H9 (cell line): ENCODE measurements at regions not wholly inside any gene's neighbourhood (a gene's known extent, or its start where the extent isn't known, plus 50 kb on each side); places are given as distances from the start of the nearest gene placed in this dataset.

Source experiments
- DNase-seq: peaks from one replicate; pipeline ENCODE4 v3.0.0-alpha.2; 2017
- H2AFZ ChIP-seq: one replicate; pipeline ENCODE4 v1.6.1; 2013; ENCODE audit warnings: mild to moderate bottlenecking, low read length, control low read depth, moderate library complexity
- H2AK5ac ChIP-seq: 2 replicates; pipeline ENCODE4 v1.6.1; 2013; ENCODE audit warnings: low read length, control low read depth, mixed read lengths; ENCODE audit not compliant: insufficient read length
- H2BK120ac ChIP-seq: one replicate; pipeline ENCODE4 v1.6.1; 2013; ENCODE audit warnings: low read depth, mild to moderate bottlenecking, low read length, control low read depth, inconsistent platforms; ENCODE audit not compliant: poor library complexity, severe bottlenecking
- H2BK12ac ChIP-seq: 2 replicates; pipeline ENCODE4 v1.6.1; 2013; ENCODE audit warnings: low read length, control low read depth, mixed read lengths, low read depth; ENCODE audit not compliant: insufficient read length
- H2BK15ac ChIP-seq: 2 replicates; pipeline ENCODE4 v1.6.1; 2013; ENCODE audit warnings: low read depth, low read length, control low read depth
- H2BK20ac ChIP-seq: one replicate; pipeline ENCODE4 v1.6.1; 2013; ENCODE audit warnings: low read depth, mild to moderate bottlenecking, low read length, control low read depth, inconsistent platforms; ENCODE audit not compliant: poor library complexity, severe bottlenecking
- H2BK5ac ChIP-seq: 2 replicates; pipeline ENCODE4 v1.6.1; 2013; ENCODE audit warnings: low read length, control low read depth, mixed read lengths; ENCODE audit not compliant: insufficient read length
- H3K14ac ChIP-seq: 2 replicates; pipeline ENCODE4 v1.6.1; 2013; ENCODE audit warnings: low read length, control low read depth; ENCODE audit not compliant: insufficient read depth
- H3K18ac ChIP-seq: 2 replicates; pipeline ENCODE4 v1.6.1; 2013; ENCODE audit warnings: low read depth, mild to moderate bottlenecking, mixed read lengths, low read length, control low read depth; ENCODE audit not compliant: insufficient read length
- H3K23ac ChIP-seq: 2 replicates; pipeline ENCODE4 v1.6.1; 2013; ENCODE audit warnings: low read length, control low read depth, mixed read lengths, low read depth; ENCODE audit not compliant: insufficient read length
- H3K23me2 ChIP-seq: 2 replicates; pipeline ENCODE4 v1.6.1; 2013; ENCODE audit warnings: low read depth, mild to moderate bottlenecking, mixed read lengths, low read length, control low read depth; ENCODE audit not compliant: insufficient read length, poor library complexity, severe bottlenecking
- H3K27ac ChIP-seq: 2 replicates; pipeline ENCODE4 v1.5.1; 2013; ENCODE audit warnings: low read length, control low read depth, mixed read lengths, low read depth; ENCODE audit not compliant: insufficient read length
- H3K27me3 ChIP-seq: 2 replicates; pipeline ENCODE4 v1.6.1; 2013; ENCODE audit warnings: low read length, control low read depth, inconsistent platforms; ENCODE audit not compliant: insufficient read depth
- H3K4ac ChIP-seq: 2 replicates; pipeline ENCODE4 v1.6.1; 2013; ENCODE audit warnings: low read depth, mild to moderate bottlenecking, control low read depth, inconsistent platforms, low read length, moderate library complexity
- H3K4me1 ChIP-seq: 2 replicates; pipeline ENCODE4 v1.6.1; 2013; ENCODE audit warnings: low read length, control low read depth, inconsistent platforms; ENCODE audit not compliant: insufficient read depth
- H3K4me2 ChIP-seq: 2 replicates; pipeline ENCODE4 v1.6.1; 2013; ENCODE audit warnings: low read length, control low read depth, mixed read lengths; ENCODE audit not compliant: insufficient read length, insufficient read depth
- H3K56ac ChIP-seq: 2 replicates; pipeline ENCODE4 v1.6.1; 2013; ENCODE audit warnings: low read depth, mild to moderate bottlenecking, mixed read lengths, low read length, control low read depth; ENCODE audit not compliant: insufficient read length
- H3K79me1 ChIP-seq: 2 replicates; pipeline ENCODE4 v1.6.1; 2013; ENCODE audit warnings: low read depth, mild to moderate bottlenecking, moderate library complexity, low read length, control low read depth, inconsistent platforms; ENCODE audit not compliant: insufficient read depth, poor library complexity, severe bottlenecking
- H3K79me2 ChIP-seq: 2 replicates; pipeline ENCODE4 v1.6.1; 2013; ENCODE audit warnings: low read length, control low read depth, inconsistent platforms; ENCODE audit not compliant: insufficient read depth
- H3K9ac ChIP-seq: 2 replicates; pipeline ENCODE4 v1.6.1; 2013; ENCODE audit warnings: low read length, control low read depth, mixed read lengths; ENCODE audit not compliant: insufficient read length; ENCODE audit errors: extremely low read depth
- H3K9me3 ChIP-seq: one replicate; pipeline ENCODE4 v1.6.1; 2013; ENCODE audit warnings: low read depth, low read length, inconsistent platforms; ENCODE audit not compliant: control insufficient read depth
- H3T11ph ChIP-seq: one replicate; pipeline ENCODE4 v1.6.1; 2013; ENCODE audit warnings: mild to moderate bottlenecking, low read length, control low read depth, inconsistent platforms
- H4K20me1 ChIP-seq: one replicate; pipeline ENCODE4 v1.6.1; 2013; ENCODE audit not compliant: control insufficient read depth, insufficient read length, insufficient read depth
- H4K5ac ChIP-seq: 2 replicates; pipeline ENCODE4 v1.6.1; 2013; ENCODE audit warnings: low read depth, mild to moderate bottlenecking, mixed read lengths, low read length, control low read depth; ENCODE audit not compliant: insufficient read length
- H4K8ac ChIP-seq: replicated peaks from 2 replicates; pipeline ENCODE4 v1.6.1; 2013; ENCODE audit warnings: low read length, control low read depth, mixed read lengths, low read depth; ENCODE audit not compliant: insufficient read length
- H4K91ac ChIP-seq: 2 replicates; pipeline ENCODE4 v1.6.1; 2013; ENCODE audit warnings: low read depth, mild to moderate bottlenecking, moderate library complexity, mixed read lengths, low read length, control low read depth; ENCODE audit not compliant: insufficient read length
- H3K27ac Mint-ChIP-seq, 3 experiments: 2 replicates in 2 of 3; 3 replicates in 1 of 3; pipeline ENCODE4 v1.8.0; 2020 to 2021; ENCODE audit warnings: mixed read lengths in 3 of 3, mild to moderate bottlenecking in 1 of 3, moderate library complexity in 1 of 3
- H3K27me3 Mint-ChIP-seq: 2 replicates; pipeline ENCODE4 v1.8.0; 2021; ENCODE audit warnings: low read depth, mild to moderate bottlenecking, moderate library complexity, mixed read lengths
- H3K36me3 Mint-ChIP-seq, 3 experiments: 2 replicates in 2 of 3; 3 replicates in 1 of 3; pipeline ENCODE4 v1.8.0; 2020 to 2021; ENCODE audit warnings: low read depth in 3 of 3, mixed read lengths in 3 of 3; ENCODE audit not compliant: insufficient read depth in 1 of 3
- H3K4me1 Mint-ChIP-seq, 2 experiments: 2 replicates each; pipeline ENCODE4 v1.8.0; 2020; ENCODE audit warnings: mixed read lengths in 2 of 2
- H3K4me3 Mint-ChIP-seq, 2 experiments: 2 replicates in 1 of 2; 3 replicates in 1 of 2; pipeline ENCODE4 v1.8.0; 2020 to 2021; ENCODE audit warnings: mild to moderate bottlenecking in 2 of 2, mixed read lengths in 2 of 2, moderate library complexity in 1 of 2
- H3K9me3 Mint-ChIP-seq, 2 experiments: 2 replicates in 1 of 2; 3 replicates in 1 of 2; pipeline ENCODE4 v1.8.0; 2020; ENCODE audit warnings: mild to moderate bottlenecking in 2 of 2, mixed read lengths in 2 of 2, moderate library complexity in 1 of 2
- WGBS: extraction: QIAGEN DNeasy Blood & Tissue Kit; methylation state at CpG from one replicate; pipeline ENCODE4 v1.1.7; 2013; ENCODE audit warnings: missing lambda C conversion rate, low lambda C conversion rate, mixed read lengths; ENCODE audit not compliant: insufficient read length; ENCODE audit errors: extremely low coverage; 5-methylcytosine and 5-hydroxymethylcytosine counted together
- TF ChIP-seq, protein P1 (sequence below): fragments of 200-600 bp; sonication (generic); conservative IDR thresholded peaks from 3 replicates; pipeline ENCODE4 v1.8.0; 2021; ENCODE audit warnings: antibody characterized with exemption, mild to moderate bottlenecking

DNA sequence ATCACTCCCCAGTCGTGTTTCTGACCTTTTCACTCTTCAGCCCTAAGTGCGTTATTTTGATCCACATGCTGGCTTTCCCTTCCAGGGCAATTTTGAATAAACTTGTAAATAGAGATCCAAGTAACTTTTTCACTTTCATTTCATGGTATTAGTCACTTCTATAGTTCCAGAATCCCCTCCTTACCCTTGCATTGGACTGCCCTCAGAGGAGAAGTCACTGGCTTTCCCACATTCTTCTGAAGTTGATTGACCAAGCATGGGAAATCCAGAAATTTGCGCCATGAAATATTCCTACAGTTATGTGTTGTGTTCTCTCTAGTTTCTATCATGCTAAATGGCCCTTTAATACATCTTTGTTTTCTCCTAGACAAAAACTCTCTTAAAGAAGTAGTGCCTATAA lies 177.3 kb upstream of the GORAB start:
- no peak overlapping the region; a peak in 2 of 7 replicates for H3K27ac Mint-ChIP-seq
- H3K9me3 ChIP-seq, result no peaks in the 10 kb centered on the region
- no peaks in the 10 kb centered on the region for H3K79me2 ChIP-seq
- H3K23me2 ChIP-seq, result no peaks in the 10 kb centered on the region
- H3K4me1 ChIP-seq, result no peaks in the 10 kb centered on the region
- H3K4me2 ChIP-seq, result no peak overlapping the region
- H3K18ac ChIP-seq, result no peak overlapping the region
- H3K4me1 Mint-ChIP-seq, result no peaks in the 10 kb centered on the region
- no peak overlapping the region for H3K9ac ChIP-seq
- H2AFZ ChIP-seq, result no peak overlapping the region
- no peak overlapping the region for H4K5ac ChIP-seq
- no peak overlapping the region for H2BK5ac ChIP-seq
- no peak overlapping the region for H3K14ac ChIP-seq
- DNase-seq, result no peak
- no CpG with 5 or more reads among the region's 3 CpGs for WGBS
- TF ChIP-seq, protein P1, sequence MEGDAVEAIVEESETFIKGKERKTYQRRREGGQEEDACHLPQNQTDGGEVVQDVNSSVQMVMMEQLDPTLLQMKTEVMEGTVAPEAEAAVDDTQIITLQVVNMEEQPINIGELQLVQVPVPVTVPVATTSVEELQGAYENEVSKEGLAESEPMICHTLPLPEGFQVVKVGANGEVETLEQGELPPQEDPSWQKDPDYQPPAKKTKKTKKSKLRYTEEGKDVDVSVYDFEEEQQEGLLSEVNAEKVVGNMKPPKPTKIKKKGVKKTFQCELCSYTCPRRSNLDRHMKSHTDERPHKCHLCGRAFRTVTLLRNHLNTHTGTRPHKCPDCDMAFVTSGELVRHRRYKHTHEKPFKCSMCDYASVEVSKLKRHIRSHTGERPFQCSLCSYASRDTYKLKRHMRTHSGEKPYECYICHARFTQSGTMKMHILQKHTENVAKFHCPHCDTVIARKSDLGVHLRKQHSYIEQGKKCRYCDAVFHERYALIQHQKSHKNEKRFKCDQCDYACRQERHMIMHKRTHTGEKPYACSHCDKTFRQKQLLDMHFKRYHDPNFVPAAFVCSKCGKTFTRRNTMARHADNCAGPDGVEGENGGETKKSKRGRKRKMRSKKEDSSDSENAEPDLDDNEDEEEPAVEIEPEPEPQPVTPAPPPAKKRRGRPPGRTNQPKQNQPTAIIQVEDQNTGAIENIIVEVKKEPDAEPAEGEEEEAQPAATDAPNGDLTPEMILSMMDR, result no peak
- H3K4me3 Mint-ChIP-seq, result no peak overlapping the region
- H3K56ac ChIP-seq, result no peak overlapping the region
- H3K27me3 ChIP-seq, result no peaks in the 10 kb centered on the region; the same call in 1 of the 2 replicates
- H2BK20ac ChIP-seq, result no peak overlapping the region
- no peak overlapping the region for H2BK120ac ChIP-seq
- H2AK5ac ChIP-seq, result no peak overlapping the region
- H4K91ac ChIP-seq, result no peak overlapping the region
- no peaks in the 10 kb centered on the region for H3K36me3 Mint-ChIP-seq
- no peak overlapping the region for H3K4ac ChIP-seq
- no peak overlapping the region for H3K27ac ChIP-seq
- peaks cover 0 to 2% of the 10 kb centered on the region in 2 experiments; a peak in 3 of 5 replicates for H3K9me3 Mint-ChIP-seq
- H3K27me3 Mint-ChIP-seq, result no peaks in the 10 kb centered on the region
- H3T11ph ChIP-seq, result no peak overlapping the region
- H2BK15ac ChIP-seq, result no peak overlapping the region
- no peak overlapping the region for H2BK12ac ChIP-seq
- H4K20me1 ChIP-seq, result no peaks in the 10 kb centered on the region
- no peak overlapping the region for H4K8ac ChIP-seq
- H3K79me1 ChIP-seq, result no peaks in the 10 kb centered on the region
- no peak overlapping the region for H3K23ac ChIP-seq
